ENCODE measurements at regions not wholly inside any gene's neighbourhood (a gene's known extent, or its start where the extent isn't known, plus 50 kb on each side); places are given as distances from the start of the nearest gene placed in this dataset.

DNA sequence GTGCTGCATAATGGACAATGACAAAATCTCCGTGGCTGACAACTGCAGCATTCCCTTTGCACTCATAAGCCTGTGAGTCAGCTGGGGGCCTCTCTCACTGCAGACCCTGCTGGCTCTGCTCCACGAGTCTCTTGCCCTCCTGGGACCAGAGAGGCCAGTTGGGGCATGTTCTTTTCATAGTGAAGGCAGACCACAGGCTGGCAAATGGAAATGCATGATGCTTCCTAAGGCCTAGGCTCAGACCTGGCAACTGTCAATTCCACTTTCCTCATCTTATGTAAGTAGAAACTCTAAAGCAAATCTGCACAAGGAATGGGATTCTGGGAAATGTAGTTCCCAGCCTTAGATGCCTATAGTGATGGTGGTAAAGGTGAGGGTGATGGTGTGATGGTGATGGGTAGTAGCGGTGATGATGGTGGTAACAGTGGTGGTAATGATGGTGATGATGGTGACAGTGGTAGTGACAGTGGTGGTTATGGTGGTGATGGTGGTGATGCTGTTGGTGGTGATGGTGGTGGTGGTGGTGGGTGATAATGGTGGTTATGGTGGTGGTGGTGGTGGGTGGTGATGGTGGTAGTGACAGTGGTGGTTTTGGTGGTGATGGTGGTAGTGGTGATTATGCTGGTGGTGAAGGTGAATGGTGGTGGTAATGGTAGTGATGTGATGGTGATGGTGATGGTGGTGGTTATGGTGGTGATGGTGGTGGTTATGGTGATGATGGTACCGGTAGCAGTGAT, 185.8 kb upstream of the ARL4C start:
- Histone ChIP-seq H3K4me3 (no peak overlapping the region), H3K4me1 (ENCODE audit: control insufficient read depth, insufficient read depth, low read length) (no peaks in the 10 kb centered on the region), H3K36me3 (ENCODE audit: control insufficient read depth in 2 of 2, insufficient read depth in 2 of 2, low read length in 1 of 2) (no peaks in the 10 kb centered on the region), H3K27ac (ENCODE audit: control insufficient read depth, insufficient read depth) (no peak overlapping the region), H2AFZ (ENCODE audit: control insufficient read depth, low read depth, low read length) (no peak overlapping the region), H3K79me2 (ENCODE audit: control insufficient read depth, insufficient read depth, low read length) (no peaks in the 10 kb centered on the region), H4K20me1 (ENCODE audit: control insufficient read depth, insufficient read depth) (no peaks in the 10 kb centered on the region), H3K4me2 (ENCODE audit: control insufficient read depth, insufficient read depth) (no peak overlapping the region), H3K9me3 (replicated peaks; ENCODE audit: control insufficient read depth, insufficient read depth, low read length) (no peaks in the 10 kb centered on the region), H3K9ac (ENCODE audit: control insufficient read depth, insufficient read depth, low read length) (no peak overlapping the region), H3K27me3 (replicated peaks in 1 of 2; ENCODE audit: control insufficient read depth in 2 of 2, insufficient read depth in 2 of 2, low read length in 1 of 2) (no peaks in the 10 kb centered on the region)
- intact Hi-C loops (cut with micrococcal nuclease; ENCODE audit: unreplicated experiment) = no loop called here
- CTCF ChIA-PET = no interaction called here
- no TSS peak for BruUV-seq (replicated peaks)
- in situ Hi-C loops (cut with MboI) = no loop called here
- WGBS (ENCODE audit: insufficient coverage, insufficient replicate concordance, low lambda C conversion rate, missing lambda C conversion rate) = 36% methylated on average over 4 of the region's 4 CpGs
- ATAC-seq = no peak
- TF ChIP-seq PAX8 (IDR thresholded peaks at IDR 0.05) = no peak
- no peak for TF ChIP-seq ETV6 (conservative IDR thresholded peaks at IDR 0.05 in 1 of 2, IDR thresholded peaks at IDR 0.05 in 1 of 2; ENCODE audit: borderline replicate concordance in 1 of 2, low read depth in 1 of 2)
- TF ChIP-seq ZNF622 (IDR thresholded peaks at IDR 0.05) = no peak
- no peak for TF ChIP-seq RCOR1 (conservative IDR thresholded peaks at IDR 0.05; ENCODE audit: low read depth, low read length)
- TF ChIP-seq SUPT20H (IDR thresholded peaks at IDR 0.05; ENCODE audit: borderline replicate concordance, control insufficient read depth, low read depth, low read length) = no peak
- TF ChIP-seq CBX3 (IDR thresholded peaks at IDR 0.05; ENCODE audit: borderline replicate concordance, low read depth) = no peak
- TF ChIP-seq CHD1 (IDR thresholded peaks at IDR 0.05; ENCODE audit: low read depth, low read length) = no peak
- FAIRE-seq = no peak
- DNase-seq (ENCODE audit: low read depth, low spot score) = no peak
- RAD21 ChIA-PET (ENCODE audit: unreplicated experiment) = no interaction called here
- POLR2A ChIA-PET = no interaction called here
- SMC1A ChIA-PET (ENCODE audit: uncharacterized antibody, unreplicated experiment) = no interaction called here
